ENCODE measurements at regions not wholly inside any gene's neighbourhood (a gene's known extent, or its start where the extent isn't known, plus 50 kb on each side); places are given as distances from the start of the nearest gene placed in this dataset.

- TF ChIP-seq, protein P1, sequence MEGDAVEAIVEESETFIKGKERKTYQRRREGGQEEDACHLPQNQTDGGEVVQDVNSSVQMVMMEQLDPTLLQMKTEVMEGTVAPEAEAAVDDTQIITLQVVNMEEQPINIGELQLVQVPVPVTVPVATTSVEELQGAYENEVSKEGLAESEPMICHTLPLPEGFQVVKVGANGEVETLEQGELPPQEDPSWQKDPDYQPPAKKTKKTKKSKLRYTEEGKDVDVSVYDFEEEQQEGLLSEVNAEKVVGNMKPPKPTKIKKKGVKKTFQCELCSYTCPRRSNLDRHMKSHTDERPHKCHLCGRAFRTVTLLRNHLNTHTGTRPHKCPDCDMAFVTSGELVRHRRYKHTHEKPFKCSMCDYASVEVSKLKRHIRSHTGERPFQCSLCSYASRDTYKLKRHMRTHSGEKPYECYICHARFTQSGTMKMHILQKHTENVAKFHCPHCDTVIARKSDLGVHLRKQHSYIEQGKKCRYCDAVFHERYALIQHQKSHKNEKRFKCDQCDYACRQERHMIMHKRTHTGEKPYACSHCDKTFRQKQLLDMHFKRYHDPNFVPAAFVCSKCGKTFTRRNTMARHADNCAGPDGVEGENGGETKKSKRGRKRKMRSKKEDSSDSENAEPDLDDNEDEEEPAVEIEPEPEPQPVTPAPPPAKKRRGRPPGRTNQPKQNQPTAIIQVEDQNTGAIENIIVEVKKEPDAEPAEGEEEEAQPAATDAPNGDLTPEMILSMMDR (IDR thresholded peaks at IDR 0.05; ENCODE audit: poor library complexity): no peak
- TF ChIP-seq EZH2 (IDR thresholded peaks at IDR 0.05; ENCODE audit: borderline replicate concordance) (no peak), EZH2phosphoT487 (IDR thresholded peaks at IDR 0.05; ENCODE audit: low read depth, severe bottlenecking, unreplicated experiment) (no peak)
These were observed 134.1 kb upstream of the CITED2 start for GRCh38 chr6:139508576-139508975.

Data from hepatocyte (in vitro differentiated cells).